ENCODE measurements at regions not wholly inside any gene's neighbourhood (a gene's known extent, or its start where the extent isn't known, plus 50 kb on each side); places are given as distances from the start of the nearest gene placed in this dataset.
"Not testable (repeated sequence)": the region's sequence is repeated elsewhere in the genome, so short reads cannot be mapped to it uniquely, and the experiment has no call there.

GRCh38 chr15:30688684-30689083 lies 62.8 kb downstream of the ARHGAP11B start:
- H3K27me3 ChIP-seq (ENCODE audit: control insufficient read depth, insufficient read depth, low read length); H3K79me2 ChIP-seq (ENCODE audit: control insufficient read depth, insufficient read depth, low read length); DNase-seq (ENCODE audit: low read depth in 2 of 2); H3K9ac ChIP-seq (ENCODE audit: insufficient read depth, low read length); H3K36me3 ChIP-seq (ENCODE audit: control insufficient read depth, insufficient read depth, low read length); H3K4me2 ChIP-seq (ENCODE audit: extremely low read depth, insufficient read depth, low read length); H4K20me1 ChIP-seq (ENCODE audit: control insufficient read depth, extremely low read depth, insufficient read depth, low read length); H3K4me3 ChIP-seq (replicated peaks in 1 of 4; ENCODE audit: control extremely low read depth in 1 of 4, insufficient read depth in 1 of 4, low read depth in 3 of 4, low read length in 4 of 4); H2AFZ ChIP-seq (ENCODE audit: low read length); H3K27ac ChIP-seq (ENCODE audit: insufficient read depth, low read length); H3K9me3 ChIP-seq (ENCODE audit: control insufficient read depth, insufficient read depth, low read depth, low read length); H3K4me1 ChIP-seq (ENCODE audit: control insufficient read depth, extremely low read depth, insufficient read depth, low read length): not testable (repeated sequence)

- DNase-seq (ENCODE audit: low read depth in 2 of 2); H3K79me2 ChIP-seq (ENCODE audit: control insufficient read depth, insufficient read depth, low read length); H3K4me2 ChIP-seq (ENCODE audit: extremely low read depth, insufficient read depth, low read length); H3K27ac ChIP-seq (ENCODE audit: insufficient read depth, low read length); H2AFZ ChIP-seq (ENCODE audit: low read length); H3K27me3 ChIP-seq (ENCODE audit: control insufficient read depth, insufficient read depth, low read length); H3K4me1 ChIP-seq (ENCODE audit: control insufficient read depth, extremely low read depth, insufficient read depth, low read length); H3K4me3 ChIP-seq (replicated peaks in 1 of 4; ENCODE audit: control extremely low read depth in 1 of 4, insufficient read depth in 1 of 4, low read depth in 3 of 4, low read length in 4 of 4); H4K20me1 ChIP-seq (ENCODE audit: control insufficient read depth, extremely low read depth, insufficient read depth, low read length); H3K36me3 ChIP-seq (ENCODE audit: control insufficient read depth, insufficient read depth, low read length); H3K9me3 ChIP-seq (ENCODE audit: control insufficient read depth, insufficient read depth, low read depth, low read length); H3K9ac ChIP-seq (ENCODE audit: insufficient read depth, low read length): not testable (repeated sequence)
Measured at GRCh38 chr15:30690153-30690552, 64.2 kb downstream of the ARHGAP11B start.

- not testable (repeated sequence) for H3K4me2 ChIP-seq (ENCODE audit: extremely low read depth, insufficient read depth, low read length); DNase-seq (ENCODE audit: low read depth in 2 of 2); H3K27me3 ChIP-seq (ENCODE audit: control insufficient read depth, insufficient read depth, low read length); H2AFZ ChIP-seq (ENCODE audit: low read length); H3K9ac ChIP-seq (ENCODE audit: insufficient read depth, low read length); H3K4me3 ChIP-seq (replicated peaks in 1 of 4; ENCODE audit: control extremely low read depth in 1 of 4, insufficient read depth in 1 of 4, low read depth in 3 of 4, low read length in 4 of 4); H3K4me1 ChIP-seq (ENCODE audit: control insufficient read depth, extremely low read depth, insufficient read depth, low read length); H4K20me1 ChIP-seq (ENCODE audit: control insufficient read depth, extremely low read depth, insufficient read depth, low read length); H3K79me2 ChIP-seq (ENCODE audit: control insufficient read depth, insufficient read depth, low read length); H3K36me3 ChIP-seq (ENCODE audit: control insufficient read depth, insufficient read depth, low read length); H3K9me3 ChIP-seq (ENCODE audit: control insufficient read depth, insufficient read depth, low read depth, low read length); H3K27ac ChIP-seq (ENCODE audit: insufficient read depth, low read length)
Measured at GRCh38 chr15:30695811-30696210, 69.9 kb downstream of the ARHGAP11B start.

GRCh38 chr15:30696439-30697314 lies 70.7 kb downstream of the ARHGAP11B start:
- H3K4me2 ChIP-seq (ENCODE audit: extremely low read depth, insufficient read depth, low read length); H3K9ac ChIP-seq (ENCODE audit: insufficient read depth, low read length); H3K79me2 ChIP-seq (ENCODE audit: control insufficient read depth, insufficient read depth, low read length); H3K4me1 ChIP-seq (ENCODE audit: control insufficient read depth, extremely low read depth, insufficient read depth, low read length); DNase-seq (ENCODE audit: low read depth in 2 of 2); H2AFZ ChIP-seq (ENCODE audit: low read length); H3K27ac ChIP-seq (ENCODE audit: insufficient read depth, low read length); H4K20me1 ChIP-seq (ENCODE audit: control insufficient read depth, extremely low read depth, insufficient read depth, low read length); H3K36me3 ChIP-seq (ENCODE audit: control insufficient read depth, insufficient read depth, low read length); H3K27me3 ChIP-seq (ENCODE audit: control insufficient read depth, insufficient read depth, low read length); H3K9me3 ChIP-seq (ENCODE audit: control insufficient read depth, insufficient read depth, low read depth, low read length); H3K4me3 ChIP-seq (replicated peaks in 1 of 4; ENCODE audit: control extremely low read depth in 1 of 4, insufficient read depth in 1 of 4, low read depth in 3 of 4, low read length in 4 of 4): not testable (repeated sequence)

- not testable (repeated sequence) for H3K4me1 ChIP-seq (ENCODE audit: control insufficient read depth, extremely low read depth, insufficient read depth, low read length)
Measured at GRCh38 chr15:30697315-30697685, 71.4 kb downstream of the ARHGAP11B start.

GRCh38 chr15:30700006-30700597 lies 74.2 kb downstream of the ARHGAP11B start:
- H3K36me3 ChIP-seq (ENCODE audit: control insufficient read depth, insufficient read depth, low read length); H3K9me3 ChIP-seq (ENCODE audit: control insufficient read depth, insufficient read depth, low read depth, low read length); H3K9ac ChIP-seq (ENCODE audit: insufficient read depth, low read length); H3K79me2 ChIP-seq (ENCODE audit: control insufficient read depth, insufficient read depth, low read length); H4K20me1 ChIP-seq (ENCODE audit: control insufficient read depth, extremely low read depth, insufficient read depth, low read length); H2AFZ ChIP-seq (ENCODE audit: low read length); H3K27me3 ChIP-seq (ENCODE audit: control insufficient read depth, insufficient read depth, low read length); DNase-seq (ENCODE audit: low read depth in 2 of 2); H3K27ac ChIP-seq (ENCODE audit: insufficient read depth, low read length); H3K4me2 ChIP-seq (ENCODE audit: extremely low read depth, insufficient read depth, low read length); H3K4me3 ChIP-seq (replicated peaks in 1 of 4; ENCODE audit: control extremely low read depth in 1 of 4, insufficient read depth in 1 of 4, low read depth in 3 of 4, low read length in 4 of 4); H3K4me1 ChIP-seq (ENCODE audit: control insufficient read depth, extremely low read depth, insufficient read depth, low read length): not testable (repeated sequence)

More at GRCh38 chr15:30697315-30697685, 71.4 kb downstream of the ARHGAP11B start:
- not testable (repeated sequence) for H4K20me1 ChIP-seq (ENCODE audit: control insufficient read depth, extremely low read depth, insufficient read depth, low read length); H3K9ac ChIP-seq (ENCODE audit: insufficient read depth, low read length); H3K36me3 ChIP-seq (ENCODE audit: control insufficient read depth, insufficient read depth, low read length); H3K9me3 ChIP-seq (ENCODE audit: control insufficient read depth, insufficient read depth, low read depth, low read length); H3K27ac ChIP-seq (ENCODE audit: insufficient read depth, low read length); H3K27me3 ChIP-seq (ENCODE audit: control insufficient read depth, insufficient read depth, low read length); H3K4me3 ChIP-seq (replicated peaks in 1 of 4; ENCODE audit: control extremely low read depth in 1 of 4, insufficient read depth in 1 of 4, low read depth in 3 of 4, low read length in 4 of 4); H2AFZ ChIP-seq (ENCODE audit: low read length); H3K4me2 ChIP-seq (ENCODE audit: extremely low read depth, insufficient read depth, low read length); DNase-seq (ENCODE audit: low read depth in 2 of 2); H3K79me2 ChIP-seq (ENCODE audit: control insufficient read depth, insufficient read depth, low read length)

Data from fibroblast of lung (primary cell).